ENCODE measurements at regions not wholly inside any gene's neighbourhood (a gene's known extent, or its start where the extent isn't known, plus 50 kb on each side); places are given as distances from the start of the nearest gene placed in this dataset.
"Not testable (repeated sequence)": the region's sequence is repeated elsewhere in the genome, so short reads cannot be mapped to it uniquely, and the experiment has no call there.

DNA sequence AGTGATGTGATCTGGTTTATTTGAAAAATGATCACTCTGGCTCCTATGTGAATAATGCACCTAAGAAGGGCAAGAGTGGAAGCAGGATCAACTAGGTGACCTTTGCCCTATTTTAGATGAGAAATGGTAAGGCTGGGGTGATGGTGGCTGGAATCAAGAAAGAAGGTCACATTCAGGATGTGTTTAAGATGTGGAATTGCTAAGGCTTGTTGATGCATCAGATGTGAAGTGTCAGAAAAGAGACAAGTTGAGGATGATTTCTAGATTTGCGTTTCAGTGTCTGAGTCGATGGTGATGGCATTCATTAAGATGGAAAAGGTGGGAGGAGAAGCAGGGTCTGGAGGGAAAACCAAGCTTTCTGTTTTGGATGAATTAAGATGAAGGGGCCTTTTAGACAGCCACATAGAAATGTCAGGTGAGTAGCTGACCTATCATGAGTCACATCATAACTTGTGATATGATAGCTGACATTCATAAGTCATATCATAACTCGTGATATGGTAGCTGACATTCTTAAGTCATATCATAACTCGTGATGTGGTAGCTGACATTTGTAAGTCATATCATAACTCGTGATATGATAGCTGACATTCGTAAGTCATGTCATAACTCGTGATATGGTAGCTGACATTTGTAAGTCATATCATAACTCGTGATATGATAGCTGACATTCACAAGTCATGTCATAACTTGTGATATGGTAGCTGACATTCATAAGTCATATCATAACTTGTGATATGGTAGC is 101.2 kb upstream of the SEC11C start:
- Mint-ChIP-seq H3K4me1 (no peaks in the 10 kb centered on the region), H3K27me3 (no peaks in the 10 kb centered on the region), H3K9me3 (no peaks in the 10 kb centered on the region), H3K36me3 (ENCODE audit: low read depth) (no peaks in the 10 kb centered on the region), H3K4me3 (no peak overlapping the region), H3K27ac (no peak overlapping the region)
- CTCF ChIA-PET = no interaction called here
- TF ChIP-seq CTCF (IDR thresholded peaks at IDR 0.05) = no peak
- intact Hi-C loops (cut with micrococcal nuclease) = no loop called here
- DNase-seq (no peak), ATAC-seq (ENCODE audit: low read depth) (no peak)
- POLR2A ChIA-PET = interaction anchor here (0.5 to 0.6 kb wide), 2 partner anchors 44 to 512 kb away, joined by 3 to 6 read pairs; no protein-coding TSS in a partner anchor

DNA sequence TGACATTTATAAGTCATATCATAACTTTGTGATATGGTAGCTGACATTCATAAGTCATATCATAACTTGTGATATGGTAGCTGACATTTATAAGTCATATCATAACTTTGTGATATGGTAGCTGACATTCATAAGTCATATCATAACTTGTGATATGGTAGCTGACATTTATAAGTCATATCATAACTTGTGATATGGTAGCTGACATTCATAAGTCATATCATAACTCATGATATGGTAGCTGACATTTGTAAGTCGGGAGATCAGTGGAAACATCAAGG is 100.7 kb upstream of the SEC11C start:
- POLR2A ChIA-PET = interaction anchor here (0.6 kb wide), 1 partner anchor 44 kb away, joined by 3 read pairs; no protein-coding TSS in a partner anchor
- H3K36me3 Mint-ChIP-seq (ENCODE audit: low read depth); H3K4me1 Mint-ChIP-seq; H3K27ac Mint-ChIP-seq; intact Hi-C loops (cut with micrococcal nuclease); H3K9me3 Mint-ChIP-seq; DNase-seq; H3K4me3 Mint-ChIP-seq; ATAC-seq (ENCODE audit: low read depth); H3K27me3 Mint-ChIP-seq; CTCF ChIA-PET: not testable (repeated sequence)

DNA sequence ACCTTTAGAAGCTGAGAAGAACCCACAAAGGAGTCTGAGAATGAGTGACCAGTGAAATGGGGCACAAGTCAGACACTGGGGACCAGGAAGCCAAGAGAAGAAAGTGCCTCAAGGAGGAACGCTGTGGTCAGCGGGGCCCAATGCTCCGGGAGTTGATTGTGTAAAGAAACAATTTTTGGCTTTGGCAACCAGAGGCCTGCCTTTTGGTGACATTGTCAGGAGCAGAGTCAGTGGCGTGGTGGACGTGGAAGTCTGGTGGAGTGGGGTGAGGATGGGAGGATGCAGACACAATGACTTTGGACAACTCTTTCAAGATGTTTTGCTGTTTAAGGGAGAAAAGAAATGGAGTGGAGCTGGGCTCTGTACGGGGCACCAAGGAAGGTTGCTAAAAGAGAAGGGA is 100.2 kb upstream of the SEC11C start:
- ChIA-PET POLR2A (interaction anchor here (0.6 to 1.3 kb wide), 2 partner anchors 18 to 45 kb away, joined by 3 read pairs; no protein-coding TSS in a partner anchor), CTCF (no interaction called here)
- Mint-ChIP-seq H3K4me1 (no peaks in the 10 kb centered on the region), H3K4me3 (no peak overlapping the region), H3K27me3 (no peaks in the 10 kb centered on the region), H3K36me3 (ENCODE audit: low read depth) (no peaks in the 10 kb centered on the region), H3K27ac (no peak overlapping the region), H3K9me3 (no peaks in the 10 kb centered on the region)
- TF ChIP-seq CTCF (IDR thresholded peaks at IDR 0.05) = no peak
- intact Hi-C loops (cut with micrococcal nuclease) = no loop called here
- DNase-seq (no peak), ATAC-seq (ENCODE audit: low read depth) (no peak)

GRCh38 chr18:59040770-59041148 is 98.9 kb upstream of the SEC11C start:
- no peaks in the 10 kb centered on the region for H3K4me1 Mint-ChIP-seq
- POLR2A ChIA-PET = interaction anchor here (1.3 kb wide), 1 partner anchor 16 kb away, joined by 3 read pairs; no protein-coding TSS in a partner anchor
- CTCF ChIA-PET = no interaction called here
- DNase-seq (no peak), ATAC-seq (ENCODE audit: low read depth) (no peak)
- no peaks in the 10 kb centered on the region for H3K36me3 Mint-ChIP-seq (ENCODE audit: low read depth)
- no peak for TF ChIP-seq CTCF (IDR thresholded peaks at IDR 0.05)
- H3K4me3 Mint-ChIP-seq = no peak overlapping the region
- H3K27me3 Mint-ChIP-seq = no peaks in the 10 kb centered on the region
- no peak overlapping the region for H3K27ac Mint-ChIP-seq
- H3K9me3 Mint-ChIP-seq = no peaks in the 10 kb centered on the region
- intact Hi-C loops (cut with micrococcal nuclease) = loop anchor here (5.0 kb wide), 1 partner anchor 33 kb away; no protein-coding TSS in a partner anchor

DNA sequence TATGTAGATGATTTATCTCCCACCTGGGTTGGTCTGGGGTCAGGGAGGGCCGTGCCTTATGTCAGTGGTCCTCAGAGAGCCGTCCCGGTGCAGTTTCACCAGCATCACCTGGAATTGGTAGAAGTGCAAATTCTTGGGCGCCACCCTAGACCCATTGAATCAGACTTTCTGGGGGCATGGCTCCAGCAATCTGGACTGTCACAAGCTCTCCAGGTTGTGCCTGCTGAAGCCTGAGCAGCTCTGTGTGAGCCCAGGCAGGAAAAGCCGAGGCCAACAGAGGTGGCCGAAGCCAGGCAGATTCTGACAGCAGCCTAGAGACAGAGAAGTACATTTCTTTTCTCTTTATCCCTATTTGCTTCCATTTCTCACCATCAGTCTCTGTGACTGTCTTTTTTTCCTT is 98.4 kb upstream of the SEC11C start:
- Mint-ChIP-seq H3K4me3 (no peak overlapping the region), H3K9me3 (no peaks in the 10 kb centered on the region), H3K36me3 (ENCODE audit: low read depth) (no peaks in the 10 kb centered on the region), H3K4me1 (no peaks in the 10 kb centered on the region), H3K27ac (no peak overlapping the region), H3K27me3 (no peaks in the 10 kb centered on the region)
- ChIA-PET POLR2A (no interaction called here), CTCF (no interaction called here)
- intact Hi-C loops (cut with micrococcal nuclease) = loop anchor here (5.0 kb wide), 1 partner anchor 34 kb away; no protein-coding TSS in a partner anchor
- no peak for DNase-seq
- ATAC-seq (ENCODE audit: low read depth) = no peak
- no peak for TF ChIP-seq CTCF (IDR thresholded peaks at IDR 0.05)
